ENCODE measurements at regions not wholly inside any gene's neighbourhood (a gene's known extent, or its start where the extent isn't known, plus 50 kb on each side); places are given as distances from the start of the nearest gene placed in this dataset.

DNA sequence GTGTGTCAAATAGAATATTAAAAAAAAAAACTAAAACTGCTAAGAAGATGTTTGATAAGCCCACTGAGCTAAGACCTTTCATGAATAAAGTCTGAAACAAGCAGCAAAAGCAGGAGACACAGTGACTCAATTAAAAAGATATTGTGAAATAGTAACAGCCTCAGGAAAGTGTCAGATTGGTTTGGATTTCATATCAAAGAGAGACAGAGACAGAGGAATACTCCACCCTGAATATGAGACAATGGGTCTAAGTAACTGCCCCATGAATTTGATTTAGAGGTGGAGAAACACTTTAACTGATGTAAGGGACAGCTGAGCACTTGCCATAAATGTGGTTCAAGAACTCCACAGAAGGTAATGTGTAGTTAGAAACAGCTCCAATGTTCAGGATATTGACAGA is 277.9 kb upstream of the FOXG1 start:
- TF ChIP-seq, protein P1, sequence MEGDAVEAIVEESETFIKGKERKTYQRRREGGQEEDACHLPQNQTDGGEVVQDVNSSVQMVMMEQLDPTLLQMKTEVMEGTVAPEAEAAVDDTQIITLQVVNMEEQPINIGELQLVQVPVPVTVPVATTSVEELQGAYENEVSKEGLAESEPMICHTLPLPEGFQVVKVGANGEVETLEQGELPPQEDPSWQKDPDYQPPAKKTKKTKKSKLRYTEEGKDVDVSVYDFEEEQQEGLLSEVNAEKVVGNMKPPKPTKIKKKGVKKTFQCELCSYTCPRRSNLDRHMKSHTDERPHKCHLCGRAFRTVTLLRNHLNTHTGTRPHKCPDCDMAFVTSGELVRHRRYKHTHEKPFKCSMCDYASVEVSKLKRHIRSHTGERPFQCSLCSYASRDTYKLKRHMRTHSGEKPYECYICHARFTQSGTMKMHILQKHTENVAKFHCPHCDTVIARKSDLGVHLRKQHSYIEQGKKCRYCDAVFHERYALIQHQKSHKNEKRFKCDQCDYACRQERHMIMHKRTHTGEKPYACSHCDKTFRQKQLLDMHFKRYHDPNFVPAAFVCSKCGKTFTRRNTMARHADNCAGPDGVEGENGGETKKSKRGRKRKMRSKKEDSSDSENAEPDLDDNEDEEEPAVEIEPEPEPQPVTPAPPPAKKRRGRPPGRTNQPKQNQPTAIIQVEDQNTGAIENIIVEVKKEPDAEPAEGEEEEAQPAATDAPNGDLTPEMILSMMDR (IDR thresholded peaks at IDR 0.05; ENCODE audit: insufficient read depth, low read length, poor library complexity, severe bottlenecking): no peak
- no peak overlapping the region for H3K4me3 ChIP-seq (ENCODE audit: low read depth, low read length)
- DNase-seq (ENCODE audit: low read depth): no peak

DNA sequence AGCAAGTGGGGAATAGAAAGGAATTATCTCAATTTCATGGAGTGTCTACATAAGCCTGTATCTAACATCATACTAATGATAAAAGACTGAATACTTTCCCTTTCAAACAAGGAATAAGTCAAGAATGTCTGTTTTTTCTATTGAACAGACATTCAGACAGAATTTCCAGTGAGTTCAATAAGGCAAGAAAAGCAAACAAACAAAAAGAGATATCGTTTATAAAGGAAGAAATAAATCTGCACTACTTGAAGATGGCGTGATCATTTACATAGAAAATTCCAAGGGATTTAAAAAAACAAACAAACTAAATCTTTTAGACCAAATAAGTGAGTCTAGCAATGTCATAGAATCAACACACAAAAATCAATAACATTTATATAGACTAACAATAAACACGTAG is 273.1 kb upstream of the FOXG1 start:
- no peak overlapping the region for H3K4me3 ChIP-seq (ENCODE audit: low read depth, low read length)
- TF ChIP-seq, protein P1 (IDR thresholded peaks at IDR 0.05; ENCODE audit: insufficient read depth, low read length, poor library complexity, severe bottlenecking): no peak
- H3K27me3 ChIP-seq (ENCODE audit: control insufficient read depth, insufficient read depth, low read length): no peaks in the 10 kb centered on the region
- no peak for DNase-seq (ENCODE audit: low read depth)
- no peaks in the 10 kb centered on the region for H3K36me3 ChIP-seq (ENCODE audit: control insufficient read depth, insufficient read depth, low read length)

More for the DNA sequence above, 277.9 kb upstream of the FOXG1 start:
- Histone ChIP-seq H3K27me3 (ENCODE audit: control insufficient read depth, insufficient read depth, low read length) (no peaks in the 10 kb centered on the region), H3K36me3 (ENCODE audit: control insufficient read depth, insufficient read depth, low read length) (no peaks in the 10 kb centered on the region)

DNA sequence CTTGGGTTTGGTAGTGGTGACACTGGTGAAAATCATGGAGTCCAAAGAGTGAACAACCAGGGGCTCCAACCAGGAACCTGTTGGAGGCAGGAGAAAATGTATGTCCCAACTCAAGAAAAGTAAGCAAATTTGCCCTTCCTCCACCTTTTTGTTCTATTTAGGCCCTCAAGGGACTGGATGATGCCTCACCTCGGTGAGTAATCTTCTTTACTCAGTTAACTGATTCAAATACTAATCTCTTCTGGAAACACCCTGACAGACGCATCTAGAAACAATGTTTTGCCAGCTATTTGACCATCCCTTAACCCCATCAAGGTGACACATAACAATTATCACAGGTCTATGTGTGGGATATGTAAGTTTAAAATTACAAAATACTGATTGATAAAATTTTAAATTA is 272.4 kb upstream of the FOXG1 start:
- no peaks in the 10 kb centered on the region for H3K27me3 ChIP-seq (ENCODE audit: control insufficient read depth, insufficient read depth, low read length)

DNA sequence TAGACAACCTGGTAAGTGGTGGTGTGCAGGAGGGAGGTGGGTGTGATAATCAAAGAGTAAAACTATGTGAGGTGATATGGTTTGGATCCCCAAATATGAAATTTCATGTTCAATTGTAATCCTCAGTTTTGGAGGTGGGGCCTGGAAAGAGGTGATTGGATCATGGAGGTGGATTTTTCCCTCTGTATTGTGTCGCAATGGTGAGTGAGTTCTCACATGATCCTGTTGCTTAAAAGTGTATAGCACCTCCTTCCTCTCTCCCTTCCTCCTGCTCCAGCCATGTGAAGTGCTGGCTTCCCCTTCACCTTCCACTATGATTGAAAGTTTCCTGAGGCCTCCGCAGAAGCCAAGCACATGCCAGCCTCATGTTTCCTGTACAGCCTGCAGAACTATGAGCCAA is 270.2 kb upstream of the FOXG1 start:
- TF ChIP-seq, protein P1 (IDR thresholded peaks at IDR 0.05; ENCODE audit: insufficient read depth, low read length, poor library complexity, severe bottlenecking): no peak
- Histone ChIP-seq H3K36me3 (ENCODE audit: control insufficient read depth, insufficient read depth, low read length) (no peaks in the 10 kb centered on the region), H3K27me3 (ENCODE audit: control insufficient read depth, insufficient read depth, low read length) (no peaks in the 10 kb centered on the region), H3K4me3 (ENCODE audit: low read depth, low read length) (no peak overlapping the region)
- DNase-seq (ENCODE audit: low read depth): no peak

More for the DNA sequence above, 272.4 kb upstream of the FOXG1 start:
- DNase-seq (ENCODE audit: low read depth): no peak
- no peak overlapping the region for H3K4me3 ChIP-seq (ENCODE audit: low read depth, low read length)
- TF ChIP-seq, protein P1 (IDR thresholded peaks at IDR 0.05; ENCODE audit: insufficient read depth, low read length, poor library complexity, severe bottlenecking): no peak
- no peaks in the 10 kb centered on the region for H3K36me3 ChIP-seq (ENCODE audit: control insufficient read depth, insufficient read depth, low read length)

DNA sequence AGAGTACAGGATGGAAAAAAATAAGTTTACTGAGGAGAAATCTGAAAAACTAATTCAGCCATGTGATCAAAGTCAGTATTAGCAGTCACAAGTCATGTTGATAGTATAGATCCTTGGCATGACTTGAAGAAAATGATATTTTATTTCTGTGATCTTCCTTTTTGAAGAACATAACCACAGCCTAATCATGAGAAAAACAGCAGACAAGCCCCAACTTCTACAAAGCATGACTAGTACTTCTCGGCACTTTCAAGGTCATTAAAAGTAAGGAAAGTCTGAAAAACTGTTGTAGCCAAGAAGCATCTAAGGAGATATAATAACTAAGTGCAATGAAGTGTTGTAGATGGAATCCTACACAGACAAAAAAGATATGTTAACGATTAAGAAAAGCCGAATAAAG is 264.1 kb upstream of the FOXG1 start:
- Histone ChIP-seq H3K36me3 (ENCODE audit: control insufficient read depth, insufficient read depth, low read length) (no peaks in the 10 kb centered on the region), H3K27me3 (ENCODE audit: control insufficient read depth, insufficient read depth, low read length) (no peaks in the 10 kb centered on the region), H3K4me3 (ENCODE audit: low read depth, low read length) (no peak overlapping the region)
- DNase-seq (ENCODE audit: low read depth): no peak
- TF ChIP-seq, protein P1 (IDR thresholded peaks at IDR 0.05; ENCODE audit: insufficient read depth, low read length, poor library complexity, severe bottlenecking): no peak

DNA sequence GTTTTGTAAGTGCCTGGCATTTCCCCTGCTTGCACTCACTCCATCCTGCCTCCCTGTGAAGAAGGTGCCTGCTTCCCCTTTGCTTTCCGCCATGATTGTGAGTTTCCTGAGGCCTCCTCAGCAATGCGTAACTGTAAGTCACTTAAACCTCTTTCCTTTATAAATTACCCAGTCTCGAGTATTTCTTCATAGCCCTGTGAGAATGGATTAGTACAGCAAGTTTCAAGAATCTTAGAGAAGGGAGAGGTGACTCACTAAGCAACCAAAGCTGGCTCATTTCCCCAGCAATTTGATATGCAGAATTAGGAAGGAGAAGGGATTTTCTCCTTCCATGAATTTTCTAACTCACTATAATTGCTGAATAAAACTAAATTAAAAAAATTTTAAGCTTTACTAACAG is 251.0 kb upstream of the FOXG1 start:
- TF ChIP-seq, protein P1 (IDR thresholded peaks at IDR 0.05; ENCODE audit: insufficient read depth, low read length, poor library complexity, severe bottlenecking): no peak
- Histone ChIP-seq H3K36me3 (ENCODE audit: control insufficient read depth, insufficient read depth, low read length) (no peaks in the 10 kb centered on the region), H3K27me3 (ENCODE audit: control insufficient read depth, insufficient read depth, low read length) (no peaks in the 10 kb centered on the region), H3K4me3 (ENCODE audit: low read depth, low read length) (no peak overlapping the region)
- DNase-seq (ENCODE audit: low read depth): no peak

Data from kidney epithelial cell (primary cell).